Dermis microvascular lymphatic vessel endothelial cell (primary cell): ENCODE measurements at regions not wholly inside any gene's neighbourhood (a gene's known extent, or its start where the extent isn't known, plus 50 kb on each side); places are given as distances from the start of the nearest gene placed in this dataset.

ENCODE experiments used
- DNase-seq, 2 donors: peaks; one replicate each; pipeline versions ENCODE4 v3.0.0 to v3.0.0-alpha.2; 2010; ENCODE audit warnings: low read depth in 2 of 2

- DNase-seq, result no peak
Observed at GRCh38 chr1:4518621-4519020, 135.8 kb upstream of the AJAP1 start.

- DNase-seq, result no peak
Observed at GRCh38 chr1:4519954-4520353, 134.5 kb upstream of the AJAP1 start.

GRCh38 chr1:4523551-4523950, 130.9 kb upstream of the AJAP1 start:
- no peak for DNase-seq

- DNase-seq, result no peak
Observed at GRCh38 chr1:4526747-4527146, 127.7 kb upstream of the AJAP1 start.

- DNase-seq, result no peak
Observed at GRCh38 chr1:4527819-4528218, 126.6 kb upstream of the AJAP1 start.

GRCh38 chr1:4528590-4528989, 125.8 kb upstream of the AJAP1 start:
- DNase-seq, result no peak

GRCh38 chr1:4529446-4530165, 124.8 kb upstream of the AJAP1 start:
- no peak for DNase-seq

- no peak for DNase-seq
Observed at GRCh38 chr1:4530166-4530785, 124.1 kb upstream of the AJAP1 start.

GRCh38 chr1:4531842-4532241, 122.6 kb upstream of the AJAP1 start:
- no peak for DNase-seq

- DNase-seq, result no peak
Observed at GRCh38 chr1:4532656-4533055, 121.8 kb upstream of the AJAP1 start.

GRCh38 chr1:4546911-4547310, 107.5 kb upstream of the AJAP1 start:
- no peak for DNase-seq

GRCh38 chr1:4549930-4550329, 104.5 kb upstream of the AJAP1 start:
- DNase-seq, result no peak

GRCh38 chr1:4550941-4551340, 103.5 kb upstream of the AJAP1 start:
- DNase-seq, result no peak

GRCh38 chr1:4551706-4552105, 102.7 kb upstream of the AJAP1 start:
- DNase-seq, result no peak

- DNase-seq, result no peak
Observed at GRCh38 chr1:4553761-4554160, 100.6 kb upstream of the AJAP1 start.

GRCh38 chr1:4554271-4554865, 100.0 kb upstream of the AJAP1 start:
- DNase-seq, result no peak

- DNase-seq, result no peak
Observed at GRCh38 chr1:4557949-4558348, 96.5 kb upstream of the AJAP1 start.

- DNase-seq, result no peak
Observed at GRCh38 chr1:4561205-4561604, 93.2 kb upstream of the AJAP1 start.

GRCh38 chr1:4562321-4562720, 92.1 kb upstream of the AJAP1 start:
- no peak for DNase-seq

- no peak for DNase-seq
Observed at GRCh38 chr1:4563586-4563985, 90.8 kb upstream of the AJAP1 start.

- no peak for DNase-seq
Observed at GRCh38 chr1:4564051-4564450, 90.4 kb upstream of the AJAP1 start.

- no peak for DNase-seq
Observed at GRCh38 chr1:4565166-4565565, 89.2 kb upstream of the AJAP1 start.

- no peak for DNase-seq
Observed at GRCh38 chr1:4565801-4566449, 88.5 kb upstream of the AJAP1 start.
